Smooth muscle cell (in vitro differentiated cells): ENCODE measurements at regions not wholly inside any gene's neighbourhood (a gene's known extent, or its start where the extent isn't known, plus 50 kb on each side); places are given as distances from the start of the nearest gene placed in this dataset.

Experiments used
- DNase-seq: peaks from one replicate; lab custom pipeline; 2025; ENCODE audit not compliant: unreplicated experiment; lab: John Stamatoyannopoulos, UW
- H2AFZ ChIP-seq: fragments of 200-600 bp; sonication (generic); 2 replicates; pipeline ENCODE4 v1.6.0; 2016; ENCODE audit warnings: antibody characterized with exemption, low read depth, mild to moderate bottlenecking
- H3F3A ChIP-seq: fragments of 200-600 bp; sonication (generic); 2 replicates; pipeline ENCODE4 v1.6.0; 2017; ENCODE audit warnings: antibody characterized with exemption, low read depth
- H3K27ac ChIP-seq: fragments of 200-600 bp; sonication (generic); 2 replicates; pipeline ENCODE4 v1.5.1; 2016; ENCODE audit warnings: low read depth, mild to moderate bottlenecking
- H3K27me3 ChIP-seq: fragments of 200-600 bp; sonication (generic); 2 replicates; pipeline ENCODE4 v1.6.1; 2016; ENCODE audit warnings: low read depth, mild to moderate bottlenecking
- H3K36me3 ChIP-seq: fragments of 200-600 bp; sonication (generic); 2 replicates; pipeline ENCODE4 v1.5.1; 2016; ENCODE audit warnings: low read depth
- H3K4me1 ChIP-seq: fragments of 200-600 bp; sonication (generic); 2 replicates; pipeline ENCODE4 v1.5.1; 2016; ENCODE audit warnings: low read depth
- H3K4me2 ChIP-seq: fragments of 200-600 bp; sonication (generic); 2 replicates; pipeline ENCODE4 v1.6.0; 2016; ENCODE audit warnings: mild to moderate bottlenecking
- H3K4me3 ChIP-seq: fragments of 200-600 bp; sonication (generic); 2 replicates; pipeline ENCODE4 v1.5.1; 2016; ENCODE audit warnings: mild to moderate bottlenecking
- H3K79me2 ChIP-seq: fragments of 200-600 bp; sonication (generic); 2 replicates; pipeline ENCODE4 v1.6.0; 2016; ENCODE audit warnings: low read depth, mild to moderate bottlenecking
- H3K9ac ChIP-seq: fragments of 200-600 bp; sonication (generic); 2 replicates; pipeline ENCODE4 v1.6.0; 2016; ENCODE audit warnings: low read depth
- H3K9me3 ChIP-seq: fragments of 200-600 bp; sonication (generic); replicated peaks from 2 replicates; pipeline ENCODE4 v1.5.1; 2016; ENCODE audit warnings: low read depth
- H4K20me1 ChIP-seq: fragments of 200-600 bp; sonication (generic); 2 replicates; pipeline ENCODE4 v1.6.0; 2016; ENCODE audit warnings: low read depth
- WGBS: methylation state at CpG from one replicate; pipeline ENCODE4 v1.1.7; 2016; ENCODE audit warnings: low lambda C conversion rate; 5-methylcytosine and 5-hydroxymethylcytosine counted together
- TF ChIP-seq, protein P1 (sequence below): fragments of 200-600 bp; sonication (generic); IDR thresholded peaks from 2 replicates; pipeline ENCODE4 v1.5.1; 2017; ENCODE audit warnings: borderline replicate concordance, mild to moderate bottlenecking, antibody characterized with exemption; ENCODE audit not compliant: insufficient read depth, poor library complexity, severe bottlenecking

DNA sequence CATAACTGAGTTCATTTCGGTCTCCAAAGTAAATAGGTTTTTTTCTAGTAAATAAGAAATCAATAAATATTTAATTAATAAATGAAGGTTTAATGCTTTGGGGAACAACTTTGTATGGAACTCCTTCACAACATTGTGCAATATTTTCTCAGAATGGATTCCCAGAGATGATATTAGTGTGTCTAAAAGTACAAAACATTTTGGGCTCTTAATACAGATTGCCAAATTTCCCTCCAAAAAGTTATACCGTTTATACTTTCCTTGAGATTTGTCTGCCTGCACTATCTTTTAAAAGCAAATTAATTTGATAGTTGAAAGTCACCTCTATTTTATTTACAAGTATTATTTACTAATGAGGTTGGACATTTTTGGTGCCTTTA lies 151.8 kb downstream of the FAM161A start:
- H3K27me3 ChIP-seq, result no peaks in the 10 kb centered on the region
- no peak overlapping the region for H3K27ac ChIP-seq
- H2AFZ ChIP-seq, result no peak overlapping the region
- TF ChIP-seq, protein P1, sequence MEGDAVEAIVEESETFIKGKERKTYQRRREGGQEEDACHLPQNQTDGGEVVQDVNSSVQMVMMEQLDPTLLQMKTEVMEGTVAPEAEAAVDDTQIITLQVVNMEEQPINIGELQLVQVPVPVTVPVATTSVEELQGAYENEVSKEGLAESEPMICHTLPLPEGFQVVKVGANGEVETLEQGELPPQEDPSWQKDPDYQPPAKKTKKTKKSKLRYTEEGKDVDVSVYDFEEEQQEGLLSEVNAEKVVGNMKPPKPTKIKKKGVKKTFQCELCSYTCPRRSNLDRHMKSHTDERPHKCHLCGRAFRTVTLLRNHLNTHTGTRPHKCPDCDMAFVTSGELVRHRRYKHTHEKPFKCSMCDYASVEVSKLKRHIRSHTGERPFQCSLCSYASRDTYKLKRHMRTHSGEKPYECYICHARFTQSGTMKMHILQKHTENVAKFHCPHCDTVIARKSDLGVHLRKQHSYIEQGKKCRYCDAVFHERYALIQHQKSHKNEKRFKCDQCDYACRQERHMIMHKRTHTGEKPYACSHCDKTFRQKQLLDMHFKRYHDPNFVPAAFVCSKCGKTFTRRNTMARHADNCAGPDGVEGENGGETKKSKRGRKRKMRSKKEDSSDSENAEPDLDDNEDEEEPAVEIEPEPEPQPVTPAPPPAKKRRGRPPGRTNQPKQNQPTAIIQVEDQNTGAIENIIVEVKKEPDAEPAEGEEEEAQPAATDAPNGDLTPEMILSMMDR, result no peak
- H4K20me1 ChIP-seq, result no peaks in the 10 kb centered on the region
- H3K79me2 ChIP-seq, result no peaks in the 10 kb centered on the region
- H3F3A ChIP-seq, result no peaks in the 10 kb centered on the region
- 97% methylated on average over 2 of the region's 2 CpGs for WGBS
- DNase-seq, result no peak
- H3K4me1 ChIP-seq, result no peaks in the 10 kb centered on the region
- H3K4me2 ChIP-seq, result no peak overlapping the region
- no peaks in the 10 kb centered on the region for H3K9me3 ChIP-seq
- H3K4me3 ChIP-seq, result no peak overlapping the region
- H3K9ac ChIP-seq, result no peak overlapping the region
- H3K36me3 ChIP-seq, result no peaks in the 10 kb centered on the region

- no peaks in the 10 kb centered on the region for H3K79me2 ChIP-seq
- DNase-seq, result no peak
- H3K9ac ChIP-seq, result no peak overlapping the region
- no peaks in the 10 kb centered on the region for H3K27me3 ChIP-seq
- H3K4me3 ChIP-seq, result no peak overlapping the region
- WGBS, result 96% methylated on average over 4 of the region's 4 CpGs
- no peaks in the 10 kb centered on the region for H3K9me3 ChIP-seq
- no peaks in the 10 kb centered on the region for H3F3A ChIP-seq
- no peak overlapping the region for H3K4me2 ChIP-seq
- no peak overlapping the region for H3K27ac ChIP-seq
- no peaks in the 10 kb centered on the region for H3K36me3 ChIP-seq
- TF ChIP-seq, protein P1, result no peak
- H2AFZ ChIP-seq, result no peak overlapping the region
- H3K4me1 ChIP-seq, result no peaks in the 10 kb centered on the region
- no peaks in the 10 kb centered on the region for H4K20me1 ChIP-seq
Observed at GRCh38 chr2:61700464-61700863, 153.4 kb downstream of the FAM161A start.

DNA sequence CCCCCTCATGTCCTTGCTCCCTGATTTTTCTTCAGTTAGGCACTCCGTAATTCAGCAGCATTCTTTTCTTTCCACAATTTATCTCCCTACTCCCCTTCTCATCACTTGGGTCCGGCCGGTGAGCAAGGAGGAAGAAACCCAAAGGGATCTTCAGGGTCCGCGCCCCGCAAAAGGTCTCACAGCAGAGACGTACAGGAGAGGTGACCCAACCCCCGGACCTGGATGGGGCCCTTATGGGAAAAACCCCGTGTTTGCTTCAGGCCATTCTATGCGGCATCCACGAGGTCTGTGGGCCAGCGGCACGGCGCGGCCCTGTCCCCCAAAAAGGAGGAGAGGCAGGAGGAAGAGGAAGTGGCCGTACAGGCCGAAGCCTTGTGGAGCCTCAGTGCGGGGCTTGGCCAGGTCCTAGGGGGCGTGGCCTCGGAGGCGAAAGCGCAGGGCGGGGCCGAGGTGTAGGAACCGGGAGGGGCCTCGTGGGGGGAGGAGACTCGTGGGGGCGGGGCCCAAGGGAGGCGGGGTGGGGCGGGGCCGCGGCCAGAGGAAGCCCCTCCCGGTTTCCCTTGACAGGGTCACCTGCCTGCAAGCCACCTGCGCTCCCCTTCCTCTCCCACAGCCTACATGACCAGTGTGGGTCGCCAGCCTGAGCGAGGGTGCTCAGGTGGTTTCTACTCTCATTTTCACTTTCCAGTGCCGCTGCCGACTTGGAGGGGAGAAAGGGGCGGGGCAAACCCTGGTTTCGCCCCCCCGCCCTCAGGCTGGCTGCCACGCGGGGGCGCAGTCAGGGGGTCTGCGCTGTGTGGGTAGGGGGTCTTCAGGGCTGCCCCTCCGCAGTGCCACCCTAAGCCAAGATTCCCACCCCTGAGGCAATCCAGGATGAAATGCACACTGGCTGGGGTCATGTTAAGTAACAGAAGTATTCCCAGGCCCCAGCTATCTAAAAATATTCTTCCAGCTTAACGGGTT lies 156.4 kb upstream of the XPO1 start:
- H3K36me3 ChIP-seq, result no peaks in the 10 kb centered on the region
- DNase-seq, result peak; percentile 68
- peak overlapping the region; percentile 91 for H3K4me2 ChIP-seq
- no peaks in the 10 kb centered on the region for H3K79me2 ChIP-seq
- no peaks in the 10 kb centered on the region for H4K20me1 ChIP-seq
- no peaks in the 10 kb centered on the region for H3F3A ChIP-seq
- H2AFZ ChIP-seq, result peak overlapping the region; percentile 97
- H3K4me1 ChIP-seq, result no peaks in the 10 kb centered on the region
- no peaks in the 10 kb centered on the region for H3K9me3 ChIP-seq
- 14% methylated on average over 40 of the region's 47 CpGs for WGBS
- no peak overlapping the region for H3K27ac ChIP-seq
- no peaks in the 10 kb centered on the region for H3K27me3 ChIP-seq
- peak overlapping the region; percentile 90 for H3K4me3 ChIP-seq
- peak overlapping the region; percentile 61 for H3K9ac ChIP-seq
- TF ChIP-seq, protein P1, result peak; percentile 45
